Mesenchymal stem cell (in vitro differentiated cells and primary cell): ENCODE measurements at regions not wholly inside any gene's neighbourhood (a gene's known extent, or its start where the extent isn't known, plus 50 kb on each side); places are given as distances from the start of the nearest gene placed in this dataset.
A peak's percentile ranks its signal among the peaks of the same experiment; 100 is the strongest.

Experiments
- DNase-seq: peaks from one replicate; pipeline ENCODE4 v3.0.0-alpha.2; 2013
- H2AFZ ChIP-seq: one replicate; pipeline ENCODE4 v1.6.1; 2013; ENCODE audit warnings: low read depth, mild to moderate bottlenecking, control low read depth, inconsistent platforms, low read length, moderate library complexity
- H2AK5ac ChIP-seq: 2 replicates; pipeline ENCODE4 v1.6.1; 2013; ENCODE audit warnings: low read length, moderate library complexity, mild to moderate bottlenecking, inconsistent platforms; ENCODE audit not compliant: severe bottlenecking
- H2BK120ac ChIP-seq: one replicate; pipeline ENCODE4 v1.6.1; 2013; ENCODE audit warnings: low read depth, mild to moderate bottlenecking, inconsistent platforms, low read length, moderate library complexity
- H2BK12ac ChIP-seq, 2 experiments: one replicate each; pipeline ENCODE4 v1.6.1; 2013; ENCODE audit warnings: inconsistent platforms in 2 of 2, low read length in 2 of 2, mild to moderate bottlenecking in 2 of 2, moderate library complexity in 2 of 2, control low read depth in 1 of 2
- H2BK15ac ChIP-seq: one replicate; pipeline ENCODE4 v1.6.1; 2013; ENCODE audit warnings: mild to moderate bottlenecking, low read depth, inconsistent platforms; ENCODE audit not compliant: poor library complexity, severe bottlenecking
- H2BK5ac ChIP-seq: 2 replicates; pipeline ENCODE4 v1.6.1; 2013; ENCODE audit warnings: low read depth, mild to moderate bottlenecking, low read length, control low read depth, inconsistent platforms; ENCODE audit not compliant: poor library complexity, severe bottlenecking
- H3K14ac ChIP-seq, 2 experiments: one replicate each; pipeline ENCODE4 v1.6.1; 2013; ENCODE audit warnings: inconsistent platforms in 2 of 2, low read length in 2 of 2, control low read depth in 1 of 2, mild to moderate bottlenecking in 1 of 2, moderate library complexity in 1 of 2
- H3K18ac ChIP-seq, 2 experiments: one replicate each; pipeline ENCODE4 v1.6.1; 2013; ENCODE audit warnings: inconsistent platforms in 2 of 2, low read length in 2 of 2, control low read depth in 1 of 2, low read depth in 1 of 2, mild to moderate bottlenecking in 1 of 2
- H3K23ac ChIP-seq, 2 experiments: one replicate each; pipeline ENCODE4 v1.6.1; 2013; ENCODE audit warnings: inconsistent platforms in 2 of 2, low read length in 2 of 2, mild to moderate bottlenecking in 2 of 2, moderate library complexity in 2 of 2, control low read depth in 1 of 2
- H3K27ac ChIP-seq: 2 replicates; pipeline ENCODE4 v1.5.1; 2013; ENCODE audit warnings: mild to moderate bottlenecking, moderate library complexity, low read length, control low read depth, inconsistent platforms; ENCODE audit not compliant: poor library complexity, severe bottlenecking
- H3K27me3 ChIP-seq, 2 experiments: 2 replicates each; pipeline versions ENCODE4 v1.6.1 to v1.7.0; 2013; ENCODE audit warnings: low read length in 2 of 2, mild to moderate bottlenecking in 2 of 2, moderate library complexity in 2 of 2, control low read depth in 1 of 2, inconsistent platforms in 1 of 2; ENCODE audit not compliant: control insufficient read depth in 1 of 2, insufficient read depth in 1 of 2
- H3K36me3 ChIP-seq, 2 experiments: 2 replicates each; pipeline versions ENCODE4 v1.6.1 to v1.7.0; 2013; ENCODE audit warnings: low read length in 2 of 2, control low read depth in 1 of 2, inconsistent platforms in 1 of 2, low read depth in 1 of 2, mild to moderate bottlenecking in 1 of 2; ENCODE audit not compliant: insufficient read depth in 2 of 2, control insufficient read depth in 1 of 2
- H3K4ac ChIP-seq, 2 experiments: one replicate each; pipeline ENCODE4 v1.6.1; 2013; ENCODE audit warnings: inconsistent platforms in 2 of 2, low read length in 2 of 2, mild to moderate bottlenecking in 2 of 2, moderate library complexity in 2 of 2, control low read depth in 1 of 2, low read depth in 1 of 2
- H3K4me1 ChIP-seq: 2 replicates; pipeline ENCODE4 v1.6.1; 2013; ENCODE audit warnings: low read depth, low read length, control low read depth; ENCODE audit not compliant: control insufficient read depth, insufficient read depth
- H3K4me2 ChIP-seq: 2 replicates; pipeline ENCODE4 v1.6.1; 2013; ENCODE audit warnings: low read length, mild to moderate bottlenecking, inconsistent platforms; ENCODE audit not compliant: poor library complexity, severe bottlenecking
- H3K4me3 ChIP-seq, 2 experiments: 2 replicates each; pipeline versions ENCODE4 v1.5.1 to v1.7.0; 2013; ENCODE audit warnings: low read length in 2 of 2, mild to moderate bottlenecking in 2 of 2, control low read depth in 1 of 2, low read depth in 1 of 2; ENCODE audit not compliant: insufficient read depth in 1 of 2
- H3K79me1 ChIP-seq: replicated peaks from 2 replicates; pipeline ENCODE4 v1.6.1; 2013; ENCODE audit warnings: mild to moderate bottlenecking, control low read depth, low read length, inconsistent platforms; ENCODE audit not compliant: poor library complexity, severe bottlenecking
- H3K9ac ChIP-seq: 2 replicates; pipeline ENCODE4 v1.7.0; 2013; ENCODE audit warnings: mild to moderate bottlenecking, low read length, moderate library complexity
- H3K9me3 ChIP-seq: 2 replicates; pipeline ENCODE4 v1.7.0; 2013; ENCODE audit warnings: mild to moderate bottlenecking, low read length; ENCODE audit not compliant: control insufficient read depth
- H4K8ac ChIP-seq: one replicate; pipeline ENCODE4 v1.6.1; 2013; ENCODE audit warnings: inconsistent platforms, mild to moderate bottlenecking, low read length, moderate library complexity
- H4K91ac ChIP-seq: one replicate; pipeline ENCODE4 v1.6.1; 2013; ENCODE audit warnings: mild to moderate bottlenecking, low read length, inconsistent platforms
- WGBS: methylation state at CpG from one replicate; pipeline ENCODE4 v1.1.7; 2013; ENCODE audit warnings: mixed read lengths; 5-methylcytosine and 5-hydroxymethylcytosine counted together

DNA sequence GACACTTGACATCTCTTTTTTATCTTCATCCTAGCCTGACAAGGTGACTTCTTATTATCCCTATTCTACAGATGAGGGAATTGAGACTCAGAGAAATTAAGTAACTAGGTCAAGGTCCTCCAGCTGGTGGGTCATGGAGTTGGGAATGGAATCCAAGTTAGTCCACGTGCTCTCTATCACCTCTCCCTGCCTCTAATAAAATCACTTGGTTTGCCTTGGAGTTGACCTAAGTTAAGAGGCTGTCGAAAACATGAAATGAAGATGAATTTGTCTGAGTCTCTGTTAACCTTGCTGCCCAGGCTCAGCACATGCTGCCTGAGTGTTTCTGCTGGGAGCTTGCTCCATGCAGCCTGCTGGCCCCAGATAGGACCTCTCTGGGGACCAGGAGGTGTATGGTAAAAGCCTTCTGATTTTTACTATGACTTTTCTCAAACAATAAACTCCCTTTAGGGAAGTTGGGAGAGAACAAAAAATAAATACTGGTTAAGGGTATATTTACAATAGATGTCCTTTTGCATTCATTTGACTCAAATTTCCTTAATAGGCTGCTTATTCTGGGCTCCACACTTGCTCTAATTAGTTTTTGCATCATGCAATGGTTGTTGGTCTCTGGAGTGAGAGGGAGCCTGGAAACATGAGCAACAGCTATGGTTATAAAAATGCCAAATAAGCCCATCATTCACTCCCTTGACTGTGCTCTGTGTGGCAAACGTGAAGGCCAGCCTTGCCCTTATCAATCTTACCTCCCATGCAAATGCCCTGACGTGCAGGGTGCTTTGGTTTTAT, 61.6 kb upstream of the DHX15 start:
- Histone ChIP-seq H3K23ac (no peak overlapping the region), H2BK15ac (no peak overlapping the region), H2AFZ (no peak overlapping the region), H3K4me2 (no peak overlapping the region), H3K27ac (no peak overlapping the region), H3K36me3 (no peaks in the 10 kb centered on the region), H3K9ac (peak overlapping the region; percentile 75), H3K4me1 (peaks cover 6% of the 10 kb centered on the region), H2BK120ac (no peak overlapping the region), H3K14ac (no peak overlapping the region), H3K27me3 (peaks cover 0 to 10% of the 10 kb centered on the region in 2 experiments), H3K79me1 (peaks cover 1% of the 10 kb centered on the region), H3K4me3 (peak overlapping the region in 1 of 2 experiments; percentile 65), H3K9me3 (peaks cover 6% of the 10 kb centered on the region), H3K18ac (no peak overlapping the region), H2AK5ac (peak overlapping the region; percentile 91), H2BK5ac (no peak overlapping the region), H4K8ac (no peak overlapping the region), H4K91ac (no peak overlapping the region), H3K4ac (no peak overlapping the region), H2BK12ac (no peak overlapping the region)
- no peak for DNase-seq
- WGBS: 39% methylated on average over 2 of the region's 4 CpGs

DNA sequence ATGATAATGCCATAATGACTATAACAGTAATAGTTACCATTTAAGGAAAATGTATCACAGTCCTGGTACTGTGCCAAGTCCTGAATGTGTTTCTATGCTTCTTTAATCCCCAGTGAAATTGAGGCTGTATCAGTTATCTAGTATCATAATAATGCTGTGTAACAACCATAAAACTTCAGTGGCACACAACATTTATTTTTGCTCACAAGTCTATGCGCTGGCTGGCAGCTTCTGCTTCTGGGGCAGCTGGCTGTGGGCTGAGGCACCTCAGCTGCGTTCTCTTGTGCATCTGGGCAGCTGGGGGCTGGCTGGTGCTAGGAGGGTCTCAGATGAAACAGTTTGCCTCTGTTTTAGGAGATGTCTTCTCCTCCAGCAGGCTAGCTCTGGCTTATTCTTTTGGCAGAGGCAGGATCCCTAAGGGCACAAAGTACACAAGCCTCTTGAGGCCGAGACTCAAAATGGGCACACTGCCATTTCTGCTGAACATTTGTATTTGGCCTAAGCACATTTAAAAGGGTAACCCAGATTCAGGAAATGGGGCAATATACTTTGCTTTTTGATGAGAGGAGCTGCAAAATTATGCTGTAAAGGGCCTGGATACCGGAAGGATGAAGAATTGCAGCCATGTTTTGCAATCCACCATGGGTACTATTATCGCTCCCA, 62.6 kb upstream of the DHX15 start:
- Histone ChIP-seq H3K9ac (no peak overlapping the region), H2AFZ (no peak overlapping the region), H4K8ac (no peak overlapping the region), H3K27me3 (peaks cover 0 to 10% of the 10 kb centered on the region in 2 experiments), H3K4ac (no peak overlapping the region), H3K27ac (no peak overlapping the region), H3K4me1 (peaks cover 8% of the 10 kb centered on the region), H3K9me3 (peaks cover 6% of the 10 kb centered on the region), H2BK15ac (no peak overlapping the region), H2AK5ac (no peak overlapping the region), H3K14ac (no peak overlapping the region), H3K36me3 (no peaks in the 10 kb centered on the region), H3K4me3 (no peak overlapping the region), H3K79me1 (peaks cover 1% of the 10 kb centered on the region), H3K23ac (no peak overlapping the region), H2BK12ac (no peak overlapping the region), H3K18ac (no peak overlapping the region), H3K4me2 (no peak overlapping the region), H2BK5ac (no peak overlapping the region), H4K91ac (no peak overlapping the region), H2BK120ac (no peak overlapping the region)
- 97% methylated on average over 5 of the region's 5 CpGs for WGBS
- no peak for DNase-seq

DNA sequence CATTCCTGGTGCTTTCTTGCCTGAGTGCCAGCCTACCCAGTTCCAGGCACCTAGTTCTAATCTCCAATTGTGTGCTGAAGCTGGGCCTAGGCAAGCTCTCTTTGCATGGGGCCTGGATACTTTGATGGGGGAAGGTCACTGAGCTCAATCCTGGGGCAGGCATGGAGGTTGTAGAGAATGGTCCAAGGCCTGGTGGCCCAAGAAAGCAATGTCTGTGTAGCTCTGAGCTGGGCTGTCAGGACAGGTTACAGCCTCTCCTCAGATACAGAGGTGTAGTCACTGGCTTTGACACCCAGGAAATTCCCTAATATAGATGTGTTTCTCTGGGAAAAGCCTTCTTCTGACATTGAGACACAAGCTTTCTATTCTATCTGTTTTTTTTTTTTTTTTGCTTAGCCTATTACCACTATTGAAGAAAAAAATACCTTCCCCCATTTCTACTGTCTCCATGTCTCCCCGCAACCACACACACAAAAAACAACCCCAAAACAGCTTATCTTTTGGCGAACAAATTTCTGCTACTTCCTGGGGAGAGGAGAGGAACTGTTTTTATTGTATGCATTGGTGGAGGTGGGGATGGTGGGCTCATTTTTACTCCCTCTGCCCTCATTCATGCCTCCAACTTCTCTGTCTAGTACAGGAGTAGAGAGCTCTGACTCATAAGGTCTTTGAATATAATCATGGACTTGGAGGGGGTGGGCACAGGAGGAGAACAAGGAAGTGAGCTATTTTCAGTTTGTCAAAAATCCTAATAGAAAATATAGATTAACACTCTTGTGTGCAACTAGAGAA, 66.7 kb upstream of the DHX15 start:
- no peak overlapping the region for H4K8ac ChIP-seq
- no peak overlapping the region for H3K9ac ChIP-seq
- peaks cover 6% of the 10 kb centered on the region for H3K9me3 ChIP-seq
- no peak overlapping the region for H3K23ac ChIP-seq
- no peak overlapping the region for H3K14ac ChIP-seq
- WGBS: no CpG with 5 or more reads among the region's 2 CpGs
- H2BK5ac ChIP-seq: no peak overlapping the region
- no peak overlapping the region for H2BK15ac ChIP-seq
- H2AK5ac ChIP-seq: no peak overlapping the region
- H3K27me3 ChIP-seq: peaks cover 0 to 10% of the 10 kb centered on the region in 2 experiments
- no peak overlapping the region for H3K18ac ChIP-seq
- no peak overlapping the region for H3K4me3 ChIP-seq
- no peak overlapping the region for H3K27ac ChIP-seq
- H3K4ac ChIP-seq: no peak overlapping the region
- no peak overlapping the region for H3K4me2 ChIP-seq
- H4K91ac ChIP-seq: no peak overlapping the region
- no peak overlapping the region for H2AFZ ChIP-seq
- no peak overlapping the region for H2BK120ac ChIP-seq
- no peaks in the 10 kb centered on the region for H3K36me3 ChIP-seq
- H3K79me1 ChIP-seq: no peaks in the 10 kb centered on the region
- peaks cover 4% of the 10 kb centered on the region for H3K4me1 ChIP-seq
- no peak overlapping the region for H2BK12ac ChIP-seq
- no peak for DNase-seq

DNA sequence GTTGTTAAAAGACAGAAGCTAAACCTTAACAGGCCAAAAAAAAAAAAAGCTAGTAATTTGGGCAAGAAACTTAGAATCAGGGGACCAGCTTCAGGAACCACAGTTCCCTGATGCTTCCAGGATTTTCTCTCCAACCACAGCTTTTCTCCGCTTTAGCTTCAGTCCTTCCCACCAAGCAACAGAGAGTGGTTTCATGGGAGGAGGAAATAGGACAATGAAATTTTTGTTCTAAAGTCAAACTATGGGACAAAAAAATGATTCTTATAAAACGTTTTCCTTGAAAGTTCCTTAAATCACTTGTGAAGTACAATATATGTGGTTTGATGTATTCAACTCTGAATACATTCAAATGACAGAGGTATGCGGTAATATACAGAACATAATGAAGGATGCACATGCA, 71.0 kb upstream of the DHX15 start:
- Histone ChIP-seq H3K36me3 (no peaks in the 10 kb centered on the region), H3K4ac (no peak overlapping the region), H4K91ac (no peak overlapping the region), H3K27ac (no peak overlapping the region), H3K14ac (no peak overlapping the region), H2BK5ac (no peak overlapping the region), H2AK5ac (no peak overlapping the region), H2BK12ac (no peak overlapping the region), H3K9ac (no peak overlapping the region), H3K27me3 (peaks cover 0 to 3% of the 10 kb centered on the region in 2 experiments), H3K18ac (no peak overlapping the region), H3K23ac (no peak overlapping the region), H4K8ac (no peak overlapping the region), H2BK120ac (no peak overlapping the region), H2BK15ac (no peak overlapping the region), H3K79me1 (no peaks in the 10 kb centered on the region), H3K4me1 (peaks cover 11% of the 10 kb centered on the region), H3K4me3 (no peak overlapping the region), H2AFZ (no peak overlapping the region), H3K9me3 (no peaks in the 10 kb centered on the region), H3K4me2 (no peak overlapping the region)
- WGBS: 100% methylated on average over 1 of the region's 3 CpGs
- no peak for DNase-seq
